ENCODE measurements at regions not wholly inside any gene's neighbourhood (a gene's known extent, or its start where the extent isn't known, plus 50 kb on each side); places are given as distances from the start of the nearest gene placed in this dataset.

GRCh38 chr18:4842751-4843150, 354.3 kb downstream of the AKAIN1 start:
- TF ChIP-seq POLR2A (IDR thresholded peaks at IDR 0.05) = no peak
- TF ChIP-seq CTCF (IDR thresholded peaks at IDR 0.05) = no peak
